SHP77 (cell line): ENCODE measurements at regions not wholly inside any gene's neighbourhood (a gene's known extent, or its start where the extent isn't known, plus 50 kb on each side); places are given as distances from the start of the nearest gene placed in this dataset.
"Not testable (repeated sequence)": the region's sequence is repeated elsewhere in the genome, so short reads cannot be mapped to it uniquely, and the experiment has no call there.

Experiments used
- DNase-seq, 2 experiments: peaks; one replicate each; lab custom pipeline; 2025; lab: John Stamatoyannopoulos, UW

DNA sequence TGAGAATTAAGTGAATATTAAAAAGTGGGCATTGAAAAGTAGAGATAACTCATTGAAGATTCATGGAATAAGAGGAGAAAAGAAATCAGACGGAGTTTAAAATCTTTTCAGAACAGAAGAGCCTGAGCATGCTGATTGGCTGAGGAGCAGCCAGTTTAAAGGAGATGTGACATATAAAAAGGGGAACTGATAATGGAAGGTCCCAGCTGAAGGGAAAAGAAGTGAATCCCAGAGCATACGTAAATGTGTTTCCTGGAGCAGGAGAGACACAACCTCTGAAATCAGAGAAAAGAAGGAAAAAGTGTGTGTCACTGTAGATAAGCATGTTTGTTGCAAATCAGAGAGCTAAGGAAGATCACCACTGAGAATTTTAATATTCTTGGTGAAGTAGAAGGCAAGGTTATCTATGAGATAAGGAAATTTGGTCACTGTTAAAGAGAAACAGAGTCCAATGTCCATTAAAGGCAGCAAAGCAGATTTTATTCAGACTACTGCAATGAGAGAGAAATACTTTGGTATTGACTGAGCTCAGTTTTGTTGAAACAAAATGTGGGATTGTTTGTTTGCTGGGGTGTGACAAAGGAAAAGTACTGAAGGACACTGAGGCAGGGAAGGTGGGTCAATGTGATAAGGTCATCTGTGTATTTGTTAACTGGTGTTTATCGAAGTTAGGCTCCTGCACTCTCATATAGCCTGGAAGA lies 84.6 kb upstream of the WDR72 start:
- no peak for DNase-seq

DNA sequence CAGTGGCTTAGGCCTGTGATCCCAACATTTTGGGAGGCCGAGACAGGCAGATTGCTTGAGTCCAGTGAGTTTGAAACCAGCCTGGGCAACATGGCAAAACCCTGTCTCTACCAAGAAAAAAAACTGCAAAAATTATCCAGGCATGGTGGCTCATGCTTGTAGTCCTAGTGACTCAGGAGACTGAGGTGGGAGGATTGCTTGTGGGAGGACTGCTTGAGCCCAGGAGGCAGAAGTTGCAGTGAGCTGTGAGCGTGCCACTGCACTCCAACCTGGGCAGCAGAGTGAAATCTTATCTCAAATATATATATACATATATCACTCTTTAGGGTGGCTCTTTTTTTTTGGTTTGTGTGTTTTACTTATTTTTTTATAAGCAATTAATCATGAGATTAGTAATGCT lies 83.7 kb upstream of the WDR72 start:
- DNase-seq, result no peak

DNA sequence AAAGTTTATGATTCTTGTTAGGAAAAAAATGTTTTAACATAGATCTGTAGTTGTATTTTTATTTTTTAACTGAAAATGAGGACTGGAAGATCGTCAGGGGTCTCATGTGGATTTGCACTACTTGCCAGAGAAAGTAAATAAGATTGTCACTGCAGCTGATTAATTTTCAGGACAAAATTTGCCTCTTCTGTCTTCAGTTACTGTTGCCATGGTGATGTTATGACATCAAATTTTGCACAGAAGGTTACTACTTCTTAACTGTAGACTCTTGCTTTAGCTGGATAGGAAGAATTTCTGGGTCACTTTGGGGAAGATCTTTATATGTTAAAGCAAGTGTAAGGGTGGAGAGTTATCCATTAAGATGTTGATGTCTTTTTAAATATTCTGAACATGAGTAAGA lies 82.2 kb upstream of the WDR72 start:
- DNase-seq, result no peak

DNA sequence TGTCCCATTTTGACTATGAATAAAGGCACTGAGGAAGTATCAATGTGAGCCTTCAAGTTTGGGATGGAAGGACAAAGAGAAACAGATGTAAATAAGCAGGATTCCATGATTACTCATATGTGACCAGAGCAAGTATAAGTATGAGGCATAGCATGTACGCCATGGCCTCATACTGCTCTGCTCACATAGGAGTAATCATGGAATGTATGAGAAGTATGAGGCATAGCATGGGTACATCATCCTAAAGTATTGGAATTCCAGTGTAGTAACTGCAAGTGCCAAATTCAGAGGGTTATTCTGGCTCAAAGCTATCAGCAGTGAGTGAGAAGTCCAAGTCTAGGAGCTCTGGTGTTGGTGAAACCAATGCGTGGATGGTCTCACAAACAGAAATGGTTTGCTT lies 81.2 kb upstream of the WDR72 start:
- DNase-seq, result no peak

DNA sequence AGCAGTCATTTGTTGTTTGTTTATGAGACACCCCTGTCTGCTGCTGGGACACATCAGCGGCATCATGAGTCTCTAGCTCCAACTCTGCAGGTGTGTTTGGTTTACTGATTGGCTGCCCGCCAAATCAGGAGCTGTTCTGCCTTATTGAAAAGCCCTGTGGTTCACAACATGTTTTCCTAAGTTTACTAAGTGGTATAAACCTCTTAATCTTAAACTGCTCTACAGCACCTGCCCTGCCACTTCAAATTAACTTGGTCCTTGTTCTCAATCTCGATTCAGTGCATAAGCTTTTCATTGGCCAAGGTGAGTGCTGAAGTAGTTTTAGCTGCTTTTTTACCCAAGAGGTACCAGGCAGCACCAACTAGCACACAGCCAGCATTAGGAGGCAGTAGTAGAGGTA lies 77.8 kb upstream of the WDR72 start:
- peak; percentile 79 to 82 for DNase-seq

DNA sequence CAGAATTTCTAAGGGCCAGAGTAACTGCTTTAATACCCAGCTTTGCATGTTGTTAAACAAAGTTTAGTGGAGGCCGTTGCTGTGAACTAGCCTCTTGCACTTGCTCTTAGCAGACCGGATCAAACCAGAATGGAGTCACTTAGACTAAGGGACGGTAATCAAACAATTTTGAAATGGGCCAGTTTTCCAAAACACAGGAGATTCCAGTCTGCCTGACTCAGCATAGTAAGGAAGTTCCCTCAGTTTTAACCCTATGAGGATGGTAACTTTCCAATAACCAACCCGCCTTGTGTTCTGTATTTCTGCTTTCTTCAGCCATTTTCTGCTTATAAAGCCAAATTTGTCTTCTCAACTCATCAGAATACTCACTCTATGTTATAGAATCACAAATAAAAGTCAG lies 77.2 kb upstream of the WDR72 start:
- DNase-seq, result no peak

DNA sequence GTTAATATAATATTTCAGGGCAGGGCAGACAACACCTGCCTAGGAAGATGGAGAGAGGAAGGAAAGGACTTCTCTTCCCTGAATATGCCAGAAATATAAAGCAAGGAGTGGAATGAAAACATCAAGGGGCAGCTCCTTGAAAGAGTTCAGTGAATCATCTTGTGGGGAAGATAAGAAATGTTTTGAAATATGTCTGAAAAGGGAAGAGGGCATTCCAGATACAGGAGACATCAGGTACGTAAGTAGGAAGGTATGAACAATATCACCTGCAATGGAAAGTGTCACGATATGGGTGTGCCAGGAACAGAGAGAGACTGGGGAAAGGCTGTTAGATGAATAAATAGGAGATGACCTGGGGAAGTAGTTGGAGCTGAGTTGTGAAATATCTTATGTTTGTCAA lies 75.8 kb upstream of the WDR72 start:
- DNase-seq, result no peak

DNA sequence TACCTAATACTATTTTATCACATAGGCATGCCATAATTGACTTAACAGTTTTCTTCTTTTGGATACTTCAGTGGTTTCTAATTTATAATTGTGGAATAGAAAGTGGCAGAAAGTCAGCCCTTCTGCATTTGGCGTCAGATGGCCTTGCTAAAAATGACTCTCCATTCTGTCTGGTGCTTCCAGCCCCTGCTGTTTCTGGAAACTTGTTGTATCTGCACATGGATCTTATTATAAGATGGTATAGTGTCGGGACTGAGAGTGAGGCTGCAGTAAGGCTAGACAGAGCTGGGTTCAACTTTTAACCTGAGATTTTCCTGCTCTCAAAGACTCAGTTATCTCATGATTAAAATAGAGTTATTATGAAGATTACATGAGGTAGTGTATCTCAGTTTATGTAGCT lies 74.8 kb upstream of the WDR72 start:
- DNase-seq, result no peak

DNA sequence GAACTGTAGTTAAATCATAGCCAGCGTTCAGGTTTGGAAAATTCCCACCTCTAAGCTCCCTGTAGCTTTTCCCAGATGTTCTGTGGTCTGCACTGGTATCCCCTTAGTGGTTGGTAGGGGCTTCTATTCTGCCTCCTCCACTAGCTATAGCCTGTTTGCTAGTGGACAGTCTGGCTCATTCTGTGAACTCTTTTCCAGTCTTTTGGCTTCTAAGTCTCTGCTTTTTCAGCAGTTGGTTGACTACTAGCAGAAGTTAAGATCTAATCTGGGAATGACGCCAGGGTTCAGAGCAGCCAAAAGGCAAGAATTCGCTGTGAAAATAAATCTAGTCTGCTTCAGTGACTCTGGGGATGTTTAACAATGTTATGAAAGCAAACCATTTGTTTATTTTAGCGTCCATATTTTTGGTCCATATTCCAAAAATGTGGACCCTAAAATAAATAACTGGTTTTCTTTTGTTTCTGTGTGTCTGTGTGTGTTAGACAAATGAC lies 73.7 kb upstream of the WDR72 start:
- no peak for DNase-seq

DNA sequence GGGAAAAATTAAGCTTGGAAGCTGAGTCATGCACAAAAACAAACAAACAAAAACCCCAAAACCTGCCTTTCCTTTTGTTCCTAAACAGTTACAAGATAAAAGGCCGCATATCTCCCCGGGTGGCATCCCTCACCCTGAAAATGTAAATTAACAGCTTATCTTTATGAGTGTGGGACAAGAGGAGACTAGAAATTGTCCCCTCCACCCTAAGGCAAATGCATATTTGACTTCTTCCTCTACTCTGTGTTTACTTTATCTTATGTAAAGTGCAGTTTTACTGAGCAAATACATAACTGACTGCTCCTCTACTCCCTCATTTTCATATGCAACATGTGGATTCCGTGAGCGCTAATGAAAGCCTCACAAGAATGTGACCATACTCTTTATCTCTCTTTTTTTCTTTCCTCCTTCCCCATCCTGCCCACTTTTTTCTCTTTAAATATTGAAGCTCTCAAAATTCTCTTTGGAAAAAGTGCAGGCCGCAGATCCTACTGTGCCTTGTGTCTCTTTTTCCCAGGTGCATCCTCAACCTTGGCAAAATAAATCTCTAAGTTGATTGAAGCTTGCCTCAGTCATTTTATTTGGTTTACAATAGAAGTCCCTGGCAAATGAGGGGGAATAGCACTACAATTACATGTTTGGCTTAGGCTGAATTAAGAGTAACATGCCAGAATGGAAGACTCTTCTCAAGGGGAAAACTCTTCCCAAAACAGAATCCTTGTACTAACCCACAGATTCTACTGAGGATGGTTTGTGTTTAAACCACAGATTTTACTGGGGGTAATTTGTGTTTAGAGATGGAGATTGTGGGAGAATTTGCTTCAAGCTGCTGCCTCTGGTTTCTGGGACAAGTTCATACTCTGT lies 72.7 kb upstream of the WDR72 start:
- DNase-seq, result no peak

DNA sequence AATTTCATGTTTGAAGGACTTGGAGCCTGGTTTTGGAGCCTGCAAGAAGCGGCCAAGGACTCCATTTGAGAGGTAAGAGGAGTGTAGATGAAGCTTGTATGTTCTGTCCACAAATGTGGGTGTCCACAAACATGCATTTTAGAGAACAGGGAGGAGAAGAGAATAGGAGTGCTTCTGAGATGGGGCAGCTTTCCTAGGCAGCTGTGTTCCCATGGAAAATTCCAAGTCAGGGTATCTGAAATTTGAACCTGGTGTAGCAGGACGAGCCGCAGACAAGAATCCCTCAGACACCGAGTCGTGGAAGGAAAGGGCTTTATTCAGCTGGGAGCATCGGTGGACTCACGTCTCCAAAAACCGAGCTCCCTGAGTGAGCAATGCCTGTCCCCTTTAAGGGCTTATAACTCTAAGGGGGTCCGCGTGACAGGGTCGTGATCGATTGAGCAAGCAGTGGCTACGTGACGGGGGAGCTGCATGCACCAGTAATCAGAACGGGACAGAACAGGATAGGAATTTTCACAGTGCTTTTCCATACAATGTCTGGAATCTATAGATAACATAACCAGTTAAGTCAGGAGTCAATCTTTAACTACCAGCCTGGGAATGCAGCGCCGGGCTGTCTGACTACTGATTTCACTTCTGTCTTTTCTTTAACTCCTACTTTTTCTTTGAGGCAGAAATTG lies 71.4 kb upstream of the WDR72 start:
- DNase-seq, result no peak

DNA sequence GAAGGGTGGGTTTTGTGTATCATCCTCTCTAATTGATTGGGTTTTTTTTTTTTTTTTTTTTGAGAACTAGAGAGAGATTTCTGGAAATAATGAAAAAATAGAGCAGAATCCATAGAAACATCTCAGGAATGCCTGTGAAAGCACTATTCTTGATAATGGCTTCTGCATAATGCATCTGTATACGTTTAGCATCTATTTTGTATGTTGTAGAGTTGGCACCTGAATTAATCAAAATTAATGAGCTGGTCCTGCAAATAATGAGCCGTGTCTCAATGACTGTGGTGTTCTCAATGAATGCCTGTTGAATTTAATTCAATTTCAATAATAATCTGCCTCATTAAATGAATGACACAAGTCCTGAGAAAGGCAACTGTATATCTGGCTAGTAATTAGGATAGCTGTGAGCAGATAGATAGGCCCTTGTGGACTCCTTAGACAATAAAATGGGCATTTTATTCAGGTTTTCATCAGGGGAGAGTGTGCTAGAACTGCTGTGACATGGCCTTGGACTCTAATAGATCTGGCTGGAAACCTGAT lies 70.5 kb upstream of the WDR72 start:
- DNase-seq, result no peak

DNA sequence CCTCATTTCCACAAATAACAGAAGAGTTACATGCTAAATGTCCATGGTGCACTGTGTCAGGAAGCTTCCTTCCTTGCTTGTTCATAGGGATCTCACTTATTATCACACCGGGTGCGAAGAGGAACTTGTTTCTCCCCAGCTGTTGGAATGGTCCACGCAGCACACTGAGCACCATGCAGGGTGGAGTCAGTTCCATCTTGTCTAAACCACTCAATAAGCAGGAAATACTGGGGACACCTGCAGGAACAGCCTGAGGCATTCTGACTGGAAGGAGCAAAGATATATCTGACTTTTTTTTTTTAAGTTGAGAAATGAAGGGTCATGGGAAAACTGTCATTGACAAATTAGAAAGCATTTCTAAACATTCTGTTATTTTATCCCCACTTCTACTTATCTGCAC lies 70.0 kb upstream of the WDR72 start:
- DNase-seq, result no peak

DNA sequence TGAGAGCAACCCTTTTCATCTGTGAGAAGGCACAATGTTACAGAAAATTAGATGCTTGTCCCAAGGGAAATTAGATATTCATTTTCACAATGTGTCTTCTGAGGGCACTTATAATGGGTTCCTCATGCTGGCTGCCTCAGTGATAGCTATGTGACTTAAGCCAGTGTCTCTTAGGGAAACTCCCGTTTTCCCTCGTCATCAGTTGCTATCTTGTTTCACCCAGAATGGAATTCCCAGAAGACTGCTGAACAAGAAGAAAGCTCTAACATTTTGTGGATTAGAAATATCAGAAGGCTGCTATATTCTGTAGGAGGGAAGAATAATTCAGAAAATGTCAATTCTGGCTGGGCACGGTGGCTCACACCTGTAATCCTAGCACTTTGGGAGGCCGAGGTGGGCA lies 67.9 kb upstream of the WDR72 start:
- no peak for DNase-seq

DNA sequence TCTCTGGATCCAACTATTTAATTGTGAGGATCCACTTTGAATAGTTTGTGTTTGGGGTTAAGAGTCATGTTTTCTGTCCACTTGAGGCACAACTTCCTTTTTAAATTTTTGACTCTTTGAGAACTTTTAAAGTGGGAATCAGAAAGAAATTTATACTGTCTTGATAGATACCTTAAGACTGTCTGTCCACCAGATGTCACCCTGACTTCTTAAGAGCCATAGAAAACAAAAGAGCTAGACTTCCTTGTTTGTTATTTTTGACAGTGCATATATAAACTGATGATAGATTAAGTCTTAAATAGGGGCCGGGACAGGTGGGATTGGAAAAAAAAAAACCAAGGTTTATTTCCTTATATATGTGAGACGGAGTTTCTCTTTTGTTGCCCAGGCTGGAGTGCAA lies 52.1 kb upstream of the WDR72 start:
- DNase-seq, result peak; percentile 12 to 33

DNA sequence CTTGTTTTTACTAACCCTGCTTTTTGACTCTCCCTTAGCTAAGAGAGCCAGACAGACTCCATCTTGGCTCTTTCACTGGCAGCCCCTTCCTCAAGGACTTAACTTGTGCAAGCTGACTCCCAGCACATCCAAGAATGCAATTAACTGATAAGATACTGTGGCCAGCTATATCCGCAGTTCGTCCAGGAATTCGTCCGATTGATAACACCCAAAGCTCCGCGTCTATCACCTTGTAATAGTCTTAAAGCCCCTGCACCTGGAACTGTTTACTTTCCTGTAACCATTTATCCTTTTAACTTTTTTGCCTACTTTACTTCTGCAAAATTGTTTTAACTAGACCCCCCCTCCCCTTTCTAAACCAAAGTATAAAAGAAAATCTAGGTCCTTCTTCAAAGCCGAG lies 50.8 kb upstream of the WDR72 start:
- not testable (repeated sequence) for DNase-seq
